ENCODE measurements at regions not wholly inside any gene's neighbourhood (a gene's known extent, or its start where the extent isn't known, plus 50 kb on each side); places are given as distances from the start of the nearest gene placed in this dataset.

- TF ChIP-seq CTCF (IDR thresholded peaks at IDR 0.05; ENCODE audit: insufficient read depth, low read length) = no peak
- no peak for TF ChIP-seq POLR2AphosphoS5 (IDR thresholded peaks at IDR 0.05; ENCODE audit: low read depth)
- no peak for TF ChIP-seq REST (IDR thresholded peaks at IDR 0.05; ENCODE audit: insufficient replicate concordance, low read depth)
- TF ChIP-seq GABPA (IDR thresholded peaks at IDR 0.05; ENCODE audit: low read depth) = no peak
- no peak for TF ChIP-seq SPI1 (IDR thresholded peaks at IDR 0.05; ENCODE audit: borderline replicate concordance, low read depth)
Measured at GRCh38 chr7:155983176-155983815, 171.0 kb upstream of the SHH start.
